GM12874 (cell line): ENCODE measurements at regions not wholly inside any gene's neighbourhood (a gene's known extent, or its start where the extent isn't known, plus 50 kb on each side); places are given as distances from the start of the nearest gene placed in this dataset.

ENCODE experiments used
- TF ChIP-seq, protein P1 (sequence below): IDR thresholded peaks from 2 replicates; pipeline ENCODE4 v1.5.1; 2011; ENCODE audit warnings: low read depth, mild to moderate bottlenecking, control low read depth, low read length, moderate library complexity; ENCODE audit not compliant: insufficient read depth

DNA sequence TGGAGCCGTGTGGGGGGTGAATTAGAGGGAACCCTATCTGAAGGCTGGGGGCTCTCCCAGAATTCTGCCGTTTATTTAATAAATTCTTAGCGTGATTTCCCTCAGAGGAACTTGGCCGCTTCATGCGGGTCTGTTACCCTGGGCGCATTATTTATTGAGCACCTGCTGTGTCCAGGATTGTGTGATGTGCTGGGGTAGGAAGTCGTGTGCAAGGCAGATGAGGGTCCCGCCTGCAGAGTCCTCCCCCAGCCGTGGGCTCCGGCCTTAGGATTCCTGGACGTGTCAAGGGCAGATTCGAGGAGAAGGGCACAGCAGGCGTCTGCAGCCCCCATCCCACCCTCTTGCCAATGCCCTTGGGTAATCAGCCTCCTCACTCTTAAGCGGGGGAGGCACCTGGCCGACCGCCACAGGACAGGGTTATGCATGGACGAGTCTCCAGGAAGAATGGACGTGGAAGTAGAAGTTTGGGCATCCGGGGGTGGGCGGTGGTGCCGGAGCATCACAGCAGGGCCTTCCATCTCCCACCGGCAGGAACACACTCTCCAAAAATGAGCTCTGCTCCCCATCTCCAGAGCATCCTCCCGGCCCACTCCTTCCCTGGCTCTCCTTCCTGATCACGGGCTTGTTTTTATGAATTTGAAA, 233.3 kb upstream of the C1orf174 start:
- TF ChIP-seq, protein P1, sequence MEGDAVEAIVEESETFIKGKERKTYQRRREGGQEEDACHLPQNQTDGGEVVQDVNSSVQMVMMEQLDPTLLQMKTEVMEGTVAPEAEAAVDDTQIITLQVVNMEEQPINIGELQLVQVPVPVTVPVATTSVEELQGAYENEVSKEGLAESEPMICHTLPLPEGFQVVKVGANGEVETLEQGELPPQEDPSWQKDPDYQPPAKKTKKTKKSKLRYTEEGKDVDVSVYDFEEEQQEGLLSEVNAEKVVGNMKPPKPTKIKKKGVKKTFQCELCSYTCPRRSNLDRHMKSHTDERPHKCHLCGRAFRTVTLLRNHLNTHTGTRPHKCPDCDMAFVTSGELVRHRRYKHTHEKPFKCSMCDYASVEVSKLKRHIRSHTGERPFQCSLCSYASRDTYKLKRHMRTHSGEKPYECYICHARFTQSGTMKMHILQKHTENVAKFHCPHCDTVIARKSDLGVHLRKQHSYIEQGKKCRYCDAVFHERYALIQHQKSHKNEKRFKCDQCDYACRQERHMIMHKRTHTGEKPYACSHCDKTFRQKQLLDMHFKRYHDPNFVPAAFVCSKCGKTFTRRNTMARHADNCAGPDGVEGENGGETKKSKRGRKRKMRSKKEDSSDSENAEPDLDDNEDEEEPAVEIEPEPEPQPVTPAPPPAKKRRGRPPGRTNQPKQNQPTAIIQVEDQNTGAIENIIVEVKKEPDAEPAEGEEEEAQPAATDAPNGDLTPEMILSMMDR, result no peak

DNA sequence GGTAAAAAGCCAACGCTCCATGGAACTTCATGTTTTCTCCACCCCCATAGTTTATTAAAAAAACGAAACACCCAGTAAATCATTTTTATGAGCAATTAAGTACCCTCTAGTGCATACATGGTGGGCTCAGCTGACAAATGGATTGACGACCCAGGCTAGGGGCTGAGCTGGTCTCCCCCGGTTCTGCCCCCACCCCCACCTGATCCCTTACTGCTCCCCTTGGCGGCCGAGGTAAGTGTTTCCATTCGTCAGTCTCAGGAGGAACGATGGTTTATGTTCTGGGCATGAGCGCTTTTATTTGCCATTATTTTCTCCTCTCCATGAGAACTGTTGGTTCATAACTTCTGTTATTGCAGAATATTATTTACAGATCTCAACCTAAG, 233.9 kb upstream of the C1orf174 start:
- TF ChIP-seq, protein P1, result no peak

DNA sequence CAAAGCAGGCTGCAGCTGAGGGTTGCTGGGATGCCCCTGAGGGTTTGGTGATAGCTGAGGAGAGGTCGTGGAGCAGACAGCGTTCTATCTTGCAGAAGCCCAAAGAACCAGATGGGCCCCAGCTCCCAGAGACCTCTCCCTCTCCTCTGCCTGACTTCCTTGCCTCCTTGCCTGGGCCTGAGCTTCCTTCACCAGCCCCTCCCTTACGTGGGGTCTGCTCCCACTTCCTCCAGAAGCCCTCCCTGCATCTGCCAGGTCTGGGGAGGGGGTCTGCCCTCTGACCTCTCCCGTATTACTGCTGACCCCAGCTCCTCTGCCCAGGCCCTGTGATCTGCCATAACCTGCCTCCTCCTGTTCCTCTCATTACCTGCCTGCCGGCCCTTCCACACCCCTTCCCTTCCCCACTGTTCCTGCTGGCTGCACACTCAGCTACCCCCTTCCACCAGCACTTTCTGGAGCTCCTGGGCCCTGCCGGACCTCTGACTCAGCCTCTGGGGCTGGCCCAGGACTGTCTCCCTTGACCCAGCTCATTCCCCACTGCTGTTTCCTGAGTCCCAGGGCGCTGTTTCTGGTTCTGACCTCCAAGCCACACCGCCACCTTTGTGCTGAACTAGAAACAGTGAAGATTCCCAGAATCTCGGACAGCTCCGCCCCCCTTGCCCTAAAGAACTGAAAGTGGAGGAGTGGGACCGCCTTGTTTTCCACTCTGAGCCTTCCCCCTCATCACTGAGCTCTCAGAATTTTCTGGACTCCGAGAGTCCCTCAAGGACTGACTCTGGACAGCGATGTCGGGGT, 237.7 kb upstream of the C1orf174 start:
- TF ChIP-seq, protein P1, result no peak

DNA sequence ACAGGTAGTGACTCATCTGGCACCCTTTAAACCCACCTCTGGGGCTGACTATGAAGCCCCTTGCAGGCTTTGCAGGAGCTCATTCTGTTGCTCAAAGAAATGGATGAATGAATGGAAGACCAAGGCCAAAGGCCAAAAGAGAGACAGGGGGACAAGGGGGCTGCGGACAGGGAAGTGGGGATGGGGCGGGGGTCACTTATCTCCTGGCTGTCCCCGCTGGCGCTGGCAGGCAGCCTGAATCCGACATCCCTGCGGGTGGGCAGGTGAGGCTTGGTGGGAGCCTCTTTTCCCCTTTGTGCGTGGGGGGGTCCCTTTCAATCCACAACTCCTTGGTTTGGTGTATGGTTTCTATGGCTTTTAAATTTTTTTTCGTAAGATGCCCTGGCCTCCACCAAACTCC, 239.6 kb upstream of the C1orf174 start:
- TF ChIP-seq, protein P1, result no peak

DNA sequence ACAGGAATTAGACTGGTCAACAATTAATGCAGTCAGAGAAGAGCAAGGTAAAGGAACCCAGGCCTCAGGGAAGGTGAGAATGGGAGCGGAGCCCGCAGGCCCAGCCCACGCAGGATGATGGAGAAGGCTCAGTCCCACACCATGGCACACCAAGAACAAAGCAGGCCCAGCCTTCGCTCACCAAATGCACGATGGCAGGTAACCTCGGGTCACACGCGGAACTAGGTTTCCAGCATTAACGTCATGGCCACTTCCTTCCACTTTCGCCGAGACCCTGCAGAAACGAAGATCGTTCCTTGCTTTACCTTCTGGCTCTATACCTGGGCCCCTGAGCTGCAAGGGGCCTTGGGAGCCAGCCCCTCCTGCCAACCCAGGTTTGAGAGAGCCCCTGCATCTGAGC, 240.2 kb upstream of the C1orf174 start:
- TF ChIP-seq, protein P1, result no peak

DNA sequence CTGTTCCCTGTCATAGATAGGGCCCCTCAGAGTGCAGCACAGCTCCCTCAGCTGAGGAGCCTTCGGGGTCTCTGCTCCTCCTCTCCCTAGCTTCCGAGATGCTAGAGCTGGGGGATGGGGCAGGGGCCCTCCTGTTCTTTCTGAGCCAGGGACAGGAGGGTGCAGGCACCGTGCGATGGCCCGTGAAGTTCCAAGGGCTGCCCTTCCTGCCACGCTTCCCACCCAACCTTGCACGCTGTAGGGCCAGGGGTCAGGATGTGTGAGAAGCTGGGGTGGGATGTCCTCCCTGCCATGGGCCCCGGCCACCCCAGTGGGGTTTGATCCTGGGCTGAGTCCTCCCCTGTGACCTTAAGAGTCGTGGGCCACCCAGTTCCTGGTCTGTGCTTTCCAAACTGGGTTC, 240.7 kb upstream of the C1orf174 start:
- TF ChIP-seq, protein P1, result no peak

DNA sequence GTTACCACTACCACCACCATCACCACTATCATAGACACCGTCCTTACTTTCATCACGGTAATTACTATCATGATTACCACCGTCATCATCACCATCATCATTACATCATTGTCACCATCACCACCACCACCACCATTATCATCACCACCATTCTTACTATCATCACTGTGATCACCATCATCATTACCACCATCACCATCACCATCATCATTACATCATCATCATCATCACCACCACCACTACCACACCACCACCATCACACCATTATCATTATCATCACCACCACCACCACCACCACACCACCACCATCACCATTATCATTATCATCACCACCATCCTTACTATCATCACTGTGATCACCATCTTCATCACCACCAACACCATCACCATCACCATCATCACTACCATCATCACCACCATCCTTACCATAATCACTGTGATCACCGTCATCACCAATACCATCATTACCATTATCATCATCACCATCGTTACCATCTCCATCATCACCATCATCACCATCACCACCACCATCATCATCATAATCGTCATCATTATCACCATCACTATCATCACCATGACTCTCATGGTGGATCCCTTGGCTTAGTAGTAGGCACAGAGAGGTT, 244.4 kb upstream of the C1orf174 start:
- TF ChIP-seq, protein P1, result no peak
